ENCODE measurements at regions not wholly inside any gene's neighbourhood (a gene's known extent, or its start where the extent isn't known, plus 50 kb on each side); places are given as distances from the start of the nearest gene placed in this dataset.

GRCh38 chr13:29908416-29909080, 58.1 kb upstream of the UBL3 start:
- Histone ChIP-seq H3K27me3 (no peaks in the 10 kb centered on the region), H3K27ac (peak overlapping the region; percentile 15), H3K36me3 (no peaks in the 10 kb centered on the region), H3K9me3 (no peaks in the 10 kb centered on the region), H3K4me1 (peaks cover 34% of the 10 kb centered on the region), H3K4me3 (no peak overlapping the region)
- DNase-seq (ENCODE audit: low spot score in 2 of 2) = peak; percentile 78 to 85
- 35% methylated on average over 8 of the region's 8 CpGs for WGBS
- no peak for TF ChIP-seq POLR2A (IDR thresholded peaks at IDR 0.05)
- no peak for TF ChIP-seq CTCF (IDR thresholded peaks at IDR 0.05)
- TF ChIP-seq POLR2AphosphoS5 (IDR thresholded peaks at IDR 0.05) = no peak
- no peak for TF ChIP-seq EP300 (IDR thresholded peaks at IDR 0.05)

GRCh38 chr13:29907670-29908069, 57.3 kb upstream of the UBL3 start:
- peaks cover 36% of the 10 kb centered on the region for H3K4me1 ChIP-seq
- TF ChIP-seq CTCF (IDR thresholded peaks at IDR 0.05) (no peak), EP300 (IDR thresholded peaks at IDR 0.05) (no peak), POLR2AphosphoS5 (IDR thresholded peaks at IDR 0.05) (no peak), POLR2A (IDR thresholded peaks at IDR 0.05) (no peak)
- H3K27ac ChIP-seq = peak overlapping the region; percentile 15
- H3K27me3 ChIP-seq = no peaks in the 10 kb centered on the region
- no peak overlapping the region for H3K4me3 ChIP-seq
- DNase-seq (ENCODE audit: low spot score in 2 of 2) = no peak
- no peaks in the 10 kb centered on the region for H3K9me3 ChIP-seq
- H3K36me3 ChIP-seq = no peaks in the 10 kb centered on the region
- WGBS = 76% methylated on average over 8 of the region's 8 CpGs

DNA sequence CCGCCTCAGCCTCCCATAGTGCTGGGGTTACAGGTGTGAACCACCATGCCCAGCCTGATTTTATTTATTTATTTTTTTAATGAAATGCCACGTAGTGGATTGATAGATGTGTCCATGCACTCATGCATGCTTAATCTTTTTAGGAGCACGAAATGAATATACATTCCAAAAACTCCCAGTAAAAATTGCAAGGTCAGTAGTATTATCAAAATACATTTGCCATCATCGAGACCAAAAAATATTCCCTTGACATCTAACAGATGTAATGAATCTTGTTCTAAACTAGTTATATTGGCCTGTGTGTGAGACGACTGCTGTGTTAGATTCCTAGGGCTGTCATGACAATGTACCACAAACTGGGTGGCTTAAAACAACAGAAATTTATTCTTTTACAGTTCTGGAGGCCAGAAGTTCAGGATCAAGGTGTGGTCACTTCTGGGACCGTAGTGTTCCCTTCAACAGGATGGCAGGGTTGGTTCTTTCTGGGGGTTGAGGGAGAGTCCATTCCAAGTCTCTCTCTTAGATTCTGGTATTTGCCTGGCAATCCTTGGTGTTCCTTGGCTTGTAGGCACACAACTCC, 56.1 kb upstream of the UBL3 start:
- Histone ChIP-seq H3K4me3 (no peak overlapping the region), H3K36me3 (no peaks in the 10 kb centered on the region), H3K4me1 (peaks cover 43% of the 10 kb centered on the region), H3K27ac (no peak overlapping the region), H3K9me3 (no peaks in the 10 kb centered on the region), H3K27me3 (no peaks in the 10 kb centered on the region)
- no peak for DNase-seq (ENCODE audit: low spot score in 2 of 2)
- 76% methylated on average over 6 of the region's 6 CpGs for WGBS
- TF ChIP-seq EP300 (IDR thresholded peaks at IDR 0.05) = no peak
- TF ChIP-seq POLR2AphosphoS5 (IDR thresholded peaks at IDR 0.05) = no peak
- no peak for TF ChIP-seq POLR2A (IDR thresholded peaks at IDR 0.05)
- TF ChIP-seq CTCF (IDR thresholded peaks at IDR 0.05) = no peak

GRCh38 chr13:29905845-29906244, 55.4 kb upstream of the UBL3 start:
- DNase-seq (ENCODE audit: low spot score in 2 of 2) = no peak
- Histone ChIP-seq H3K27me3 (no peaks in the 10 kb centered on the region), H3K4me1 (peaks cover 44% of the 10 kb centered on the region), H3K9me3 (no peaks in the 10 kb centered on the region), H3K36me3 (no peaks in the 10 kb centered on the region), H3K4me3 (no peak overlapping the region), H3K27ac (no peak overlapping the region)
- WGBS = 38% methylated on average over 3 of the region's 3 CpGs
- TF ChIP-seq EP300 (IDR thresholded peaks at IDR 0.05) (no peak), POLR2A (IDR thresholded peaks at IDR 0.05) (no peak), CTCF (IDR thresholded peaks at IDR 0.05) (no peak), POLR2AphosphoS5 (IDR thresholded peaks at IDR 0.05) (no peak)

- no peak for TF ChIP-seq POLR2A (IDR thresholded peaks at IDR 0.05)
- TF ChIP-seq CTCF (IDR thresholded peaks at IDR 0.05) = no peak
- TF ChIP-seq EP300 (IDR thresholded peaks at IDR 0.05) = no peak
- no peak for TF ChIP-seq POLR2AphosphoS5 (IDR thresholded peaks at IDR 0.05)
- WGBS = 73% methylated on average over 4 of the region's 4 CpGs
- no peak overlapping the region for H3K27ac ChIP-seq
- no peaks in the 10 kb centered on the region for H3K27me3 ChIP-seq
- no peak for DNase-seq (ENCODE audit: low spot score in 2 of 2)
- H3K4me3 ChIP-seq = no peak overlapping the region
- peaks cover 33% of the 10 kb centered on the region for H3K4me1 ChIP-seq
- no peaks in the 10 kb centered on the region for H3K9me3 ChIP-seq
- H3K36me3 ChIP-seq = no peaks in the 10 kb centered on the region
Observed at GRCh38 chr13:29903996-29904395, 53.6 kb upstream of the UBL3 start.
